ENCODE measurements at regions not wholly inside any gene's neighbourhood (a gene's known extent, or its start where the extent isn't known, plus 50 kb on each side); places are given as distances from the start of the nearest gene placed in this dataset.

DNA sequence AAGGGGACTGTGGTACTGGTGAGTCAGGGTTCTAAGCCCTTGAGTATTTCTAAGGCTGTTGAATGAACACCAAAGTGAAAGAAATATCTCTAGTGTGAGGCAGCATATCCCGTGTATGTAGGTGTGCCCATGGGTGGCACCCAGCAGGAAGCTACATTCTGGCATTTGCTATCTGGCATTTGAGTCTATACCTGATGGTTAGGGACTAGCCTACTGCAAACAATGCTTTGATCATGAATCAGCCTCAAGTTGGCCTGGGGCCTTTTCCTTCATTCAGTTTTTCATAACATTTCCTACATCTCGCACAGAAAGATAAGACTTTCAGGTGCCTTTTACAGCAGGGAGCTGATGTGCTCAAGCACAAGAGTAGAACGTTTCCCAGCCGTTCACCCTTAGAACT, 85.7 kb upstream of the E2F7 start:
- H3K36me3 ChIP-seq (ENCODE audit: control insufficient read depth, insufficient read depth, low read length): no peaks in the 10 kb centered on the region
- FAIRE-seq: no peak
- 0% methylated on average over 4 of the region's 4 CpGs for WGBS (ENCODE audit: insufficient coverage, low coverage, missing lambda C conversion rate)

More for the DNA sequence above, 85.7 kb upstream of the E2F7 start:
- H3K27me3 ChIP-seq (ENCODE audit: control insufficient read depth in 2 of 2, insufficient read depth in 2 of 2, low read length in 2 of 2): no peaks in the 10 kb centered on the region
- no TSS peak for BruUV-seq (replicated peaks)
- H2AFZ ChIP-seq (ENCODE audit: low read depth, low read length): no peak overlapping the region
- H3K9me3 ChIP-seq (replicated peaks; ENCODE audit: control insufficient read depth, insufficient read depth, low read depth, low read length): no peaks in the 10 kb centered on the region
- no peaks in the 10 kb centered on the region for H3K79me2 ChIP-seq (ENCODE audit: control insufficient read depth, insufficient read depth, low read length)
- ATAC-seq: no peak
- H4K20me1 ChIP-seq (replicated peaks; ENCODE audit: control insufficient read depth, insufficient read depth, low read length): no peaks in the 10 kb centered on the region
- no peak overlapping the region for H3K4me3 ChIP-seq
- no peak overlapping the region for H3K4me2 ChIP-seq (ENCODE audit: insufficient read depth, low read length)
- no peak overlapping the region for H3K27ac ChIP-seq (ENCODE audit: extremely low read depth, low read depth, low read length)
- H3K9ac ChIP-seq (ENCODE audit: insufficient read depth in 1 of 2, low read depth in 2 of 2, low read length in 2 of 2): no peak overlapping the region
- CTCF ChIA-PET (ENCODE audit: low intra/inter-chr PET ratio): no interaction called here
- no peaks in the 10 kb centered on the region for H3K9me1 ChIP-seq (ENCODE audit: control insufficient read depth, insufficient read depth, low read length)
- no peak for DNase-seq (ENCODE audit: extremely low read depth in 1 of 4, low spot score in 3 of 4)
- no peaks in the 10 kb centered on the region for H3K4me1 ChIP-seq (replicated peaks in 1 of 2; ENCODE audit: control insufficient read depth in 2 of 2, insufficient read depth in 2 of 2, low read length in 2 of 2)
- no peak for TF ChIP-seq SREBF1 (IDR thresholded peaks at IDR 0.05; ENCODE audit: borderline replicate concordance, low read depth, low read length)
- TF ChIP-seq, protein P1, sequence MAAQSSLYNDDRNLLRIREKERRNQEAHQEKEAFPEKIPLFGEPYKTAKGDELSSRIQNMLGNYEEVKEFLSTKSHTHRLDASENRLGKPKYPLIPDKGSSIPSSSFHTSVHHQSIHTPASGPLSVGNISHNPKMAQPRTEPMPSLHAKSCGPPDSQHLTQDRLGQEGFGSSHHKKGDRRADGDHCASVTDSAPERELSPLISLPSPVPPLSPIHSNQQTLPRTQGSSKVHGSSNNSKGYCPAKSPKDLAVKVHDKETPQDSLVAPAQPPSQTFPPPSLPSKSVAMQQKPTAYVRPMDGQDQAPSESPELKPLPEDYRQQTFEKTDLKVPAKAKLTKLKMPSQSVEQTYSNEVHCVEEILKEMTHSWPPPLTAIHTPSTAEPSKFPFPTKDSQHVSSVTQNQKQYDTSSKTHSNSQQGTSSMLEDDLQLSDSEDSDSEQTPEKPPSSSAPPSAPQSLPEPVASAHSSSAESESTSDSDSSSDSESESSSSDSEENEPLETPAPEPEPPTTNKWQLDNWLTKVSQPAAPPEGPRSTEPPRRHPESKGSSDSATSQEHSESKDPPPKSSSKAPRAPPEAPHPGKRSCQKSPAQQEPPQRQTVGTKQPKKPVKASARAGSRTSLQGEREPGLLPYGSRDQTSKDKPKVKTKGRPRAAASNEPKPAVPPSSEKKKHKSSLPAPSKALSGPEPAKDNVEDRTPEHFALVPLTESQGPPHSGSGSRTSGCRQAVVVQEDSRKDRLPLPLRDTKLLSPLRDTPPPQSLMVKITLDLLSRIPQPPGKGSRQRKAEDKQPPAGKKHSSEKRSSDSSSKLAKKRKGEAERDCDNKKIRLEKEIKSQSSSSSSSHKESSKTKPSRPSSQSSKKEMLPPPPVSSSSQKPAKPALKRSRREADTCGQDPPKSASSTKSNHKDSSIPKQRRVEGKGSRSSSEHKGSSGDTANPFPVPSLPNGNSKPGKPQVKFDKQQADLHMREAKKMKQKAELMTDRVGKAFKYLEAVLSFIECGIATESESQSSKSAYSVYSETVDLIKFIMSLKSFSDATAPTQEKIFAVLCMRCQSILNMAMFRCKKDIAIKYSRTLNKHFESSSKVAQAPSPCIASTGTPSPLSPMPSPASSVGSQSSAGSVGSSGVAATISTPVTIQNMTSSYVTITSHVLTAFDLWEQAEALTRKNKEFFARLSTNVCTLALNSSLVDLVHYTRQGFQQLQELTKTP (IDR thresholded peaks at IDR 0.05; ENCODE audit: low read depth in 1 of 2, partially characterized antibody in 2 of 2): no peak
- no peak for TF ChIP-seq ZNF561 (CRISPR knock-in tag; conservative IDR thresholded peaks at IDR 0.05)
- TF ChIP-seq ZFX (CRISPR knock-in tag; IDR thresholded peaks at IDR 0.05): no peak
- no peak for TF ChIP-seq NCOR1 (IDR thresholded peaks at IDR 0.05)
- no peak for TF ChIP-seq THRAP3 (IDR thresholded peaks at IDR 0.05; ENCODE audit: borderline replicate concordance)
- TF ChIP-seq, protein P2, sequence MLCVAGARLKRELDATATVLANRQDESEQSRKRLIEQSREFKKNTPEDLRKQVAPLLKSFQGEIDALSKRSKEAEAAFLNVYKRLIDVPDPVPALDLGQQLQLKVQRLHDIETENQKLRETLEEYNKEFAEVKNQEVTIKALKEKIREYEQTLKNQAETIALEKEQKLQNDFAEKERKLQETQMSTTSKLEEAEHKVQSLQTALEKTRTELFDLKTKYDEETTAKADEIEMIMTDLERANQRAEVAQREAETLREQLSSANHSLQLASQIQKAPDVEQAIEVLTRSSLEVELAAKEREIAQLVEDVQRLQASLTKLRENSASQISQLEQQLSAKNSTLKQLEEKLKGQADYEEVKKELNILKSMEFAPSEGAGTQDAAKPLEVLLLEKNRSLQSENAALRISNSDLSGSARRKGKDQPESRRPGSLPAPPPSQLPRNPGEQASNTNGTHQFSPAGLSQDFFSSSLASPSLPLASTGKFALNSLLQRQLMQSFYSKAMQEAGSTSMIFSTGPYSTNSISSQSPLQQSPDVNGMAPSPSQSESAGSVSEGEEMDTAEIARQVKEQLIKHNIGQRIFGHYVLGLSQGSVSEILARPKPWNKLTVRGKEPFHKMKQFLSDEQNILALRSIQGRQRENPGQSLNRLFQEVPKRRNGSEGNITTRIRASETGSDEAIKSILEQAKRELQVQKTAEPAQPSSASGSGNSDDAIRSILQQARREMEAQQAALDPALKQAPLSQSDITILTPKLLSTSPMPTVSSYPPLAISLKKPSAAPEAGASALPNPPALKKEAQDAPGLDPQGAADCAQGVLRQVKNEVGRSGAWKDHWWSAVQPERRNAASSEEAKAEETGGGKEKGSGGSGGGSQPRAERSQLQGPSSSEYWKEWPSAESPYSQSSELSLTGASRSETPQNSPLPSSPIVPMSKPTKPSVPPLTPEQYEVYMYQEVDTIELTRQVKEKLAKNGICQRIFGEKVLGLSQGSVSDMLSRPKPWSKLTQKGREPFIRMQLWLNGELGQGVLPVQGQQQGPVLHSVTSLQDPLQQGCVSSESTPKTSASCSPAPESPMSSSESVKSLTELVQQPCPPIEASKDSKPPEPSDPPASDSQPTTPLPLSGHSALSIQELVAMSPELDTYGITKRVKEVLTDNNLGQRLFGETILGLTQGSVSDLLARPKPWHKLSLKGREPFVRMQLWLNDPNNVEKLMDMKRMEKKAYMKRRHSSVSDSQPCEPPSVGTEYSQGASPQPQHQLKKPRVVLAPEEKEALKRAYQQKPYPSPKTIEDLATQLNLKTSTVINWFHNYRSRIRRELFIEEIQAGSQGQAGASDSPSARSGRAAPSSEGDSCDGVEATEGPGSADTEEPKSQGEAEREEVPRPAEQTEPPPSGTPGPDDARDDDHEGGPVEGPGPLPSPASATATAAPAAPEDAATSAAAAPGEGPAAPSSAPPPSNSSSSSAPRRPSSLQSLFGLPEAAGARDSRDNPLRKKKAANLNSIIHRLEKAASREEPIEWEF (CRISPR knock-in tag; IDR thresholded peaks at IDR 0.05): no peak
- TF ChIP-seq, protein P3, sequence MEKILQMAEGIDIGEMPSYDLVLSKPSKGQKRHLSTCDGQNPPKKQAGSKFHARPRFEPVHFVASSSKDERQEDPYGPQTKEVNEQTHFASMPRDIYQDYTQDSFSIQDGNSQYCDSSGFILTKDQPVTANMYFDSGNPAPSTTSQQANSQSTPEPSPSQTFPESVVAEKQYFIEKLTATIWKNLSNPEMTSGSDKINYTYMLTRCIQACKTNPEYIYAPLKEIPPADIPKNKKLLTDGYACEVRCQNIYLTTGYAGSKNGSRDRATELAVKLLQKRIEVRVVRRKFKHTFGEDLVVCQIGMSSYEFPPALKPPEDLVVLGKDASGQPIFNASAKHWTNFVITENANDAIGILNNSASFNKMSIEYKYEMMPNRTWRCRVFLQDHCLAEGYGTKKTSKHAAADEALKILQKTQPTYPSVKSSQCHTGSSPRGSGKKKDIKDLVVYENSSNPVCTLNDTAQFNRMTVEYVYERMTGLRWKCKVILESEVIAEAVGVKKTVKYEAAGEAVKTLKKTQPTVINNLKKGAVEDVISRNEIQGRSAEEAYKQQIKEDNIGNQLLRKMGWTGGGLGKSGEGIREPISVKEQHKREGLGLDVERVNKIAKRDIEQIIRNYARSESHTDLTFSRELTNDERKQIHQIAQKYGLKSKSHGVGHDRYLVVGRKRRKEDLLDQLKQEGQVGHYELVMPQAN (IDR thresholded peaks at IDR 0.05; ENCODE audit: borderline replicate concordance): no peak
- no peak for TF ChIP-seq GABPB2 (CRISPR knock-in tag; conservative IDR thresholded peaks at IDR 0.05)
- no peak for TF ChIP-seq POLR2B (IDR thresholded peaks at IDR 0.05; ENCODE audit: low read depth, partially characterized antibody)
- no peak for TF ChIP-seq KAT7 (CRISPR knock-in tag; IDR thresholded peaks at IDR 0.05; ENCODE audit: borderline replicate concordance)
- POLR2A ChIA-PET: no interaction called here
- intact Hi-C loops (cut with micrococcal nuclease) (no loop called here), in situ Hi-C loops (cut with MboI) (no loop called here)
